ENCODE measurements at regions not wholly inside any gene's neighbourhood (a gene's known extent, or its start where the extent isn't known, plus 50 kb on each side); places are given as distances from the start of the nearest gene placed in this dataset.

DNA sequence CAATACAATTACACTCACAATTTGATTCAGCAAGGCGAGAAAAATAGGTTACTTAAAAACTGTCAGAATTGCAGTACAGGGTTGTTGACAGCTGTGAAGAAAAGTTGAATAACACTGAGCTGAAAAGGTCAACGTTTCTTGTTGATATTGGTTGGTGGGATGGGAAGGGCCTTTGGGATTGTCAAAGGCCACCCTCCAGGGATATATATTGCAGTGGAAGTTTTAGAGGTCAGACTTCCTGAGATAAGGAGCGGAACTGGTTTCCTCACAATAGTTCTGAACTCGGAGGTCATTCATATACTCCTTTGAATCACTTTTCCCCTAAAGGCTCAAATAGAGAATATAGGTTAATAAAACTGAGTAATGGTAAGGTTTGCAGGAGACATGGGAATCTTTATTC is 417.2 kb downstream of the RAPGEF2 start (continued):
- TF ChIP-seq, protein P1, sequence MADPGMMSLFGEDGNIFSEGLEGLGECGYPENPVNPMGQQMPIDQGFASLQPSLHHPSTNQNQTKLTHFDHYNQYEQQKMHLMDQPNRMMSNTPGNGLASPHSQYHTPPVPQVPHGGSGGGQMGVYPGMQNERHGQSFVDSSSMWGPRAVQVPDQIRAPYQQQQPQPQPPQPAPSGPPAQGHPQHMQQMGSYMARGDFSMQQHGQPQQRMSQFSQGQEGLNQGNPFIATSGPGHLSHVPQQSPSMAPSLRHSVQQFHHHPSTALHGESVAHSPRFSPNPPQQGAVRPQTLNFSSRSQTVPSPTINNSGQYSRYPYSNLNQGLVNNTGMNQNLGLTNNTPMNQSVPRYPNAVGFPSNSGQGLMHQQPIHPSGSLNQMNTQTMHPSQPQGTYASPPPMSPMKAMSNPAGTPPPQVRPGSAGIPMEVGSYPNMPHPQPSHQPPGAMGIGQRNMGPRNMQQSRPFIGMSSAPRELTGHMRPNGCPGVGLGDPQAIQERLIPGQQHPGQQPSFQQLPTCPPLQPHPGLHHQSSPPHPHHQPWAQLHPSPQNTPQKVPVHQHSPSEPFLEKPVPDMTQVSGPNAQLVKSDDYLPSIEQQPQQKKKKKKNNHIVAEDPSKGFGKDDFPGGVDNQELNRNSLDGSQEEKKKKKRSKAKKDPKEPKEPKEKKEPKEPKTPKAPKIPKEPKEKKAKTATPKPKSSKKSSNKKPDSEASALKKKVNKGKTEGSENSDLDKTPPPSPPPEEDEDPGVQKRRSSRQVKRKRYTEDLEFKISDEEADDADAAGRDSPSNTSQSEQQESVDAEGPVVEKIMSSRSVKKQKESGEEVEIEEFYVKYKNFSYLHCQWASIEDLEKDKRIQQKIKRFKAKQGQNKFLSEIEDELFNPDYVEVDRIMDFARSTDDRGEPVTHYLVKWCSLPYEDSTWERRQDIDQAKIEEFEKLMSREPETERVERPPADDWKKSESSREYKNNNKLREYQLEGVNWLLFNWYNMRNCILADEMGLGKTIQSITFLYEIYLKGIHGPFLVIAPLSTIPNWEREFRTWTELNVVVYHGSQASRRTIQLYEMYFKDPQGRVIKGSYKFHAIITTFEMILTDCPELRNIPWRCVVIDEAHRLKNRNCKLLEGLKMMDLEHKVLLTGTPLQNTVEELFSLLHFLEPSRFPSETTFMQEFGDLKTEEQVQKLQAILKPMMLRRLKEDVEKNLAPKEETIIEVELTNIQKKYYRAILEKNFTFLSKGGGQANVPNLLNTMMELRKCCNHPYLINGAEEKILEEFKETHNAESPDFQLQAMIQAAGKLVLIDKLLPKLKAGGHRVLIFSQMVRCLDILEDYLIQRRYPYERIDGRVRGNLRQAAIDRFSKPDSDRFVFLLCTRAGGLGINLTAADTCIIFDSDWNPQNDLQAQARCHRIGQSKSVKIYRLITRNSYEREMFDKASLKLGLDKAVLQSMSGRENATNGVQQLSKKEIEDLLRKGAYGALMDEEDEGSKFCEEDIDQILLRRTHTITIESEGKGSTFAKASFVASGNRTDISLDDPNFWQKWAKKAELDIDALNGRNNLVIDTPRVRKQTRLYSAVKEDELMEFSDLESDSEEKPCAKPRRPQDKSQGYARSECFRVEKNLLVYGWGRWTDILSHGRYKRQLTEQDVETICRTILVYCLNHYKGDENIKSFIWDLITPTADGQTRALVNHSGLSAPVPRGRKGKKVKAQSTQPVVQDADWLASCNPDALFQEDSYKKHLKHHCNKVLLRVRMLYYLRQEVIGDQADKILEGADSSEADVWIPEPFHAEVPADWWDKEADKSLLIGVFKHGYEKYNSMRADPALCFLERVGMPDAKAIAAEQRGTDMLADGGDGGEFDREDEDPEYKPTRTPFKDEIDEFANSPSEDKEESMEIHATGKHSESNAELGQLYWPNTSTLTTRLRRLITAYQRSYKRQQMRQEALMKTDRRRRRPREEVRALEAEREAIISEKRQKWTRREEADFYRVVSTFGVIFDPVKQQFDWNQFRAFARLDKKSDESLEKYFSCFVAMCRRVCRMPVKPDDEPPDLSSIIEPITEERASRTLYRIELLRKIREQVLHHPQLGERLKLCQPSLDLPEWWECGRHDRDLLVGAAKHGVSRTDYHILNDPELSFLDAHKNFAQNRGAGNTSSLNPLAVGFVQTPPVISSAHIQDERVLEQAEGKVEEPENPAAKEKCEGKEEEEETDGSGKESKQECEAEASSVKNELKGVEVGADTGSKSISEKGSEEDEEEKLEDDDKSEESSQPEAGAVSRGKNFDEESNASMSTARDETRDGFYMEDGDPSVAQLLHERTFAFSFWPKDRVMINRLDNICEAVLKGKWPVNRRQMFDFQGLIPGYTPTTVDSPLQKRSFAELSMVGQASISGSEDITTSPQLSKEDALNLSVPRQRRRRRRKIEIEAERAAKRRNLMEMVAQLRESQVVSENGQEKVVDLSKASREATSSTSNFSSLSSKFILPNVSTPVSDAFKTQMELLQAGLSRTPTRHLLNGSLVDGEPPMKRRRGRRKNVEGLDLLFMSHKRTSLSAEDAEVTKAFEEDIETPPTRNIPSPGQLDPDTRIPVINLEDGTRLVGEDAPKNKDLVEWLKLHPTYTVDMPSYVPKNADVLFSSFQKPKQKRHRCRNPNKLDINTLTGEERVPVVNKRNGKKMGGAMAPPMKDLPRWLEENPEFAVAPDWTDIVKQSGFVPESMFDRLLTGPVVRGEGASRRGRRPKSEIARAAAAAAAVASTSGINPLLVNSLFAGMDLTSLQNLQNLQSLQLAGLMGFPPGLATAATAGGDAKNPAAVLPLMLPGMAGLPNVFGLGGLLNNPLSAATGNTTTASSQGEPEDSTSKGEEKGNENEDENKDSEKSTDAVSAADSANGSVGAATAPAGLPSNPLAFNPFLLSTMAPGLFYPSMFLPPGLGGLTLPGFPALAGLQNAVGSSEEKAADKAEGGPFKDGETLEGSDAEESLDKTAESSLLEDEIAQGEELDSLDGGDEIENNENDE (IDR thresholded peaks at IDR 0.05; ENCODE audit: insufficient replicate concordance, low read length): no peak
- TF ChIP-seq, protein P2, sequence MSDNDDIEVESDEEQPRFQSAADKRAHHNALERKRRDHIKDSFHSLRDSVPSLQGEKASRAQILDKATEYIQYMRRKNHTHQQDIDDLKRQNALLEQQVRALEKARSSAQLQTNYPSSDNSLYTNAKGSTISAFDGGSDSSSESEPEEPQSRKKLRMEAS (IDR thresholded peaks at IDR 0.05): no peak
- no peak for TF ChIP-seq JUN (IDR thresholded peaks at IDR 0.05; ENCODE audit: low read depth, low read length)
- no peak for TF ChIP-seq HDAC2 (IDR thresholded peaks at IDR 0.05; ENCODE audit: borderline replicate concordance in 1 of 2, low read depth in 2 of 2, low read length in 2 of 2)
- no peak for TF ChIP-seq RFX5 (IDR thresholded peaks at IDR 0.05; ENCODE audit: borderline replicate concordance, low read depth, low read length)
- no peak for TF ChIP-seq PHF8 (conservative IDR thresholded peaks at IDR 0.05; ENCODE audit: low read depth, low read length)
- no peak for TF ChIP-seq RNF2 (IDR thresholded peaks at IDR 0.05; ENCODE audit: borderline replicate concordance, low read depth, low read length, missing control alignments, poor library complexity, severe bottlenecking)
- TF ChIP-seq TAF7 (optimal IDR thresholded peaks at IDR 0.05; ENCODE audit: borderline replicate concordance, low read depth, low read length): no peak
- TF ChIP-seq SP4 (IDR thresholded peaks at IDR 0.05; ENCODE audit: low read length): no peak

Data from H1 (cell line).